HG03521 (cell line): ENCODE measurements at regions not wholly inside any gene's neighbourhood (a gene's known extent, or its start where the extent isn't known, plus 50 kb on each side); places are given as distances from the start of the nearest gene placed in this dataset.

Experiments
- ATAC-seq: cut with Tn5 transposase; IDR thresholded peaks from one replicate; pipeline ENCODE4 v1.9.1; 2021; ENCODE audit warnings: mild to moderate bottlenecking, moderate library complexity; ENCODE audit not compliant: unreplicated experiment

DNA sequence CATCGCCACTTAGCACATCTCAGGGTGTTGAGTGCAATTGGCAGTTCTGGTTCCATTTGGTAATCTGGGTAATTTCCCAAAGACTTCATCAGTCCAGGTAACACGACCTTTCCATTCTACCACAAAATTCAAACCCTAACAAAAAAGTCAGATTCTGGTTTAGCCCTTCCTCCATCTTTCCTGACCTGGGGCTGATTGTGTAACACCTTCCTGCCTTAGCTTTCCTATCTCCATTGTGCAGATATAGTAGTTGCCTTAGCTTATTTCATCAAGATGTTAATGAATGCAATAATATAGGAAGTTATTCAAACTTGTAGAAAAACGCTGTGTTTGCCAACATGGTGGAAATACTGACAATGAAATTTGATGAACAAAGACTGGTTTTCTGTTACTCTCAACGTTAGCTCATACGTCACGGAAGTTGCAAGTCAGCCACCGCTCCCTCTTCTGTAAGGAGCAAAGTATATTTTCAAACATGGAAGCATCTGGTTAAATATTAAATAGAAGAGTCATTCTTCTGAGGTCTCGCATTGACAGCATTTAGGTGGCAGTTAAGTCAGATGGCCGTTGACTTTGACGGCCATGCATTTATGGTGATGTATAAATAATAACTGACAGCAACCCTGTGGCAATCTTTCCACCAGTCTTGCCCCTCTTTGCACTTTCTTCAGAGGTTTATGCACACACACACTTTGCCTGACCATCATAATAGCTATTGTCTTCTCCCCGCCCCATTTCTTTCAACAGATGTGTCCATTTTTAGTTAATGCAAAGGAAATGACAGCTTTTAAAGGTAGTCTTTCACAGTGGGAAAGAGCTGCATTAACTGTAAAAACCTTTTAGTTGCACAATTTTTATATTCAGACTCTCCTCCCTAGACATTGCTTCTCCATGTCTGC, 205.1 kb upstream of the BMPER start:
- no peak for ATAC-seq

DNA sequence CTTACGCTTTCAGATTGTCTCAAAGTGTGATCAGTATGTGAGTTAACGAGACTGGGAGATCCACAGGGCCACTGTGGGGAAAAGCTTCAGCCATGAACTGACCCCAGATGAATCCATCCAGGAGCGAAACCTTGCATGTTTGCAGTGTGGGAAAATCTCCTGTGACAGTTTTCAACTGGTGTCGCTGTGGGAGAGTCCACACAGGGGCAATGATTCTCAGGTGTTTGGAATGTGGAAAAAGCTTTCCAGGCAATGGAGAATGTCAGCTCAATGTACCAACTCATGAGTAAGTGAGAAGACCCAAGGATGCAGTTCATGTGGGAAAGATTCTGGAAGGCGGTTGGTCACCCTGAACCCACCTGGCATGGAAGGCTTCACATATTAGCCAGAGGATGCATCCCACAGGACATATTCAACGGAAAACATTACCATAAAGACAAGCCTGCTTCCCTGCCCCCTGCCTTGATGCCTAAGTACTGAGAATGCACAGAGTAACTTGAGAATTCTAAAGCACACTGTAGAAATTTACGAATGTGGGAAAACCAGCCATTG, 204.1 kb upstream of the BMPER start:
- no peak for ATAC-seq

DNA sequence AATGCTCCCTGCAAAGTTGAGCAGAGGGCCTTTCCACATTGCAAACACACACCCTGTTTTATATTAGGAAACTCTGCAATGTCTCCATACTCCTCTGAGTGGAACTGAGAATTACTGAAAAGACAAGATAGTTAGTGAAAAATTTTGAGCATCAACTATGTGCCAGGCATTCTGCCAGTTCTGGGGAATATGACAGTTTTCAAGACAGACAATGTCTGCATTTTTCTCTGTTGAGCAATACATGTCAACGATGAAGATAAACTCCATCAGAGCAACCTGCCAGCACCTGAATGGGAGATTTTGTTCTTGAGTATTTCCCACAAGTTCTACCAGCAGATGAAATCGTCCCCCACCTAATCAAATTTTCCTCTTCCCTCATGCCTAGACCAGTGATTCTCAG, 203.4 kb upstream of the BMPER start:
- ATAC-seq: no peak

DNA sequence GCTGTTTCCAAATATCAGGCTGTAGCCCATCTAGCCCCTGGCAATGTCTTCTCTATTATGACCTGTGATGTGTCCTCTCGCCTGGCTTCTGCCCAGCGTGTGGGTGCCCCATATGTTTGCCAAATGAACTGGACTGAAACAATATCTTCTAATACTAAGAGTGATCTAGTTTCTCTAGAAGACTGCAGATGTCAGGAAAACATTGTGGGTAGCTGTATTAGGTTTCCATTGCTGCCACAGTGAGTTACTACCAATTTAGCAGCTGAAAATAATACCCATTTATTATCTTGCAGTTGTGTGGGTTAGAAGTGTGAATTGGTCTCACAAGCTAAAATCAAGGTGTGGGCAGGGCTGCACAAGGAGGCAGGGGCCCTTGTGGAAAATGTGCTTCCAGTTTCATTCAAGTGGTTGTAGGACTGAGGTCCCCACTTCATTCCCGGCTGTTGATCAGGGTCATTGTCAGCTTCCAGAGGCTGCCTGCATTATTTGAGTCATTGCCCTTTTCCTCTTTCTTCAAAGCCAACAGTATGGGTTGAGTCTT, 202.8 kb upstream of the BMPER start:
- ATAC-seq: no peak

DNA sequence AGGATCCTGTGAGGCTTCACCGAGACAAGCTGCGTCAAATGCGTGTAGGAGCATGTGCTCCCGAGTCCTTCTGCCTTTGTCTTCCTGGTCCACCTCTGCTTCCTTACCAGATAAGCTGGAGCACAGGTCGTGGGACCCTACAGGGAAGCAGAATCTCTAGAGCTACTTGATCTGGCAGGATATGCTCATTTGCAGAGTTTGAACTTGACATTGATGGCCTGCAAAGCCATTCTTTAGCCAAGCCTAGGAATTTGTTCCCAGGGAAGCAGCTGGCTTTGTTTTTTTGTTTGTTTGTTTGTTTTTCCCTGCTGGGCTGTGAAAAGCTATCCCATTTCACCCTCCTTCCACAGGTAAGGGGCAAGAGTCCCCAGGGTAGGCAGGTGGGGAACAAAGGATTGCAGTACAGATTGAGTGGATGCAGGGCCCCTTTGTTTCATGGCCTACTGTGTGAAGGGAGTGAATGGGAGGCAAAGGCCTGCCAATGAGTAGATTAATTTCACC, 200.0 kb upstream of the BMPER start:
- ATAC-seq: no peak

DNA sequence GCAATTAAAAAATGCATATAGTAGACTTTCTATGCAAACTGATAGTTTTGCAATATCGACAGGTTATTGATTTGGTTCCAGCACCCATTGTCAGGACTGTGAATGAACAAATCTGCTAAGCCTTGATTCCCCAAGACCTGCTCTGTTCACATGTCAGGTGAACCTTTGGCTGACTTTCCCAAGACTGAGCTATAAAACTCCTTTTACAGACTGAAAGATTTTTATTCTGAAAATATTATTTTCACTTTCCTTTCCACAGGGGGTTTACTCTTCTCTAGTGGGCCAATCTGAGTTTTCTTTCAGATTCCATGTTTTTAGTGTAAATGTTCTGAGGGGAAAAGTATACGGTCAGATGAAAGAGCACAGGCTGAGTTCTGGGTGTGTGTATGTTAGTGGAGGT, 199.2 kb upstream of the BMPER start:
- ATAC-seq: no peak

DNA sequence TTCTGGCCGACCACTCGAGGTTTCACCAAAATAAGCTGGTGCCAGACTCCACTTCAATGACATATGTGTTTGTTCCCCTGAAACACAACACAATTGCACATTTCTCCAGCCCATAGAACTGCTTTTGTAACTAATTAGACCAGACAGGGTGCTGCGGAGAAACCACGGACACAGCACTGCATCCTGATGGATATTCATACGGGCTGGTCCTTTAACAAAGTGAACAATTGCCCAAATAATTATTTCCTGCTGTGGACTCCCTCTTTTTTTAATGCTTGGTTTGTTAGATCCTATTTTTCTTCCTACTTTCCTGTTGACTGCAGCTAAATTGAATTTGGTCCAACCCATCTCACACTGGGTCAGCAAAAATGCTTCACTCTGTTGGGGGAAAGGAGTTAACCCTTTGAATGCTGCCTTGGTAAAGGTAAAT, 198.6 kb upstream of the BMPER start:
- no peak for ATAC-seq

DNA sequence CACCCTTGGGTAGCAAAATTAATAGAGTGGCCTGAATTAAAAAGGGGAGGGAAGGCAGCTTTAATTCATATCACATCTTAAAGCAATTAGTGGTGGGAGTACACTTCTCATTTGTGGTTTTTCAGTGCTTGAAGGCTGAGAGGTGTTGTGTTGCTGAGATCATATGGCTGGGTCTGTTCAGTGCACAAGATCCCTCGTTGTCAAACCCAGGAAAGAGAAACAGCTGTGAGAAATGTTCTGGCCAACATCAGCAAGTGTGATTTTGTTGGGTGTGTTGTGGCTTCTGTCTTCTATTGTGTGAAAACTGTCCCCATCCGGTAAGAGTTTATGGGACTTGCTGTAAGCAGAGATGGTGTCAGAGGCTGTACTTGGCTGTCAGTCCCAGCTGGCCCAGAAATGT, 197.9 kb upstream of the BMPER start:
- no peak for ATAC-seq

DNA sequence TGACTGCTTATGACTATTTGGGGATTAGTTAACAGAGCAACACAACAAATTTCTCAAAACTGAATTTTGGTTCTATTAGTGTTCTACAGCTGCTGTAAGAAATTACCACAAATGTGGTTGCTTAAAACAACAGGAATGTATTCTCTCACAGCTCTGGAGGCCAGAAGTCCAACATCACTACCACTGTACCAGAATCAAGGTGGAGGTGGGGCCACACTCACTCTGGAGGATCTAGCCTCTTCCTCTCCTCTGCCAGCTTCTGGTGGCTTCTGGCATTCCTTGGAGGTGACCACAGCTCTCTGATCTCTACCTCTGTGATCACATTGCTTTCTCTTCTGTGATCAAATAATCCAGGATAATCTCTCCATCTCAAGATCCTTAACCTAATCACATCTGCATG, 194.7 kb upstream of the BMPER start:
- ATAC-seq: no peak

DNA sequence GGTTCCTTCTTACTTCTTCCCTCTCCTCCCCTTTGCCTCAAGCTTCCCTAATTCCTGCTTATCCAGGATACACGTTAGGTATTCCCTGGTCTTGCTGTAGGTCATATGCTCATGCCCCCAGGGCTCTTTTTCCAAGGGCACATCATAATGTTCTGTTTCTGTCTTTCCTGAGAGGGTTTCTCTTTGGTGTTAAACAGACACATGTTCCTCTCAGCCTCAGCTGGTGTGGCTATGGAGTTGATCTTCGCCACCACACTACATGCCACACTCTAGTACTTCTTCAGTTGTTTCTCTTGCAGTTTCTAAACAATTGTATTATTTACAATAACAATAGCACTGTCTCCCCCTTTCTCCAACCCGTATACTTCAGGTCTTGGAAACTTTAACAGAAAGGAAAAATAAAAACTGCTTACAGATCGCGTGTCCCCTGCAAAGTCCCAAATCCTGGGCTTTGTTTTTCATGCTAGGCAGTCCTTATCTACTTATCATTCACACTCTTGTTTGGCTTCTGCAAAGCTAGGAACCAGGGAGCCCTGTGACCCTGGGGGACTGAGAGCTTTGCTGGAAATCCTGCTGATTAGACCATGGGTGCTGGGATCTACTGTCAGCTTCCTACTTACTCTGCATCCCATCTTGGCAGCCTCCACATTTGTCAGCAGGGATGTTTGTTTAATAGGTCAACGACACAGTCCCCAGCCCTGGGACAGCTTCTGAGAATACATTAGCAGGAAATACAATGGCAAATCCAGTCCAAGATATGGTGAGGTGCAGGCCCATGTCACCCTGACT, 193.9 kb upstream of the BMPER start:
- ATAC-seq: no peak

DNA sequence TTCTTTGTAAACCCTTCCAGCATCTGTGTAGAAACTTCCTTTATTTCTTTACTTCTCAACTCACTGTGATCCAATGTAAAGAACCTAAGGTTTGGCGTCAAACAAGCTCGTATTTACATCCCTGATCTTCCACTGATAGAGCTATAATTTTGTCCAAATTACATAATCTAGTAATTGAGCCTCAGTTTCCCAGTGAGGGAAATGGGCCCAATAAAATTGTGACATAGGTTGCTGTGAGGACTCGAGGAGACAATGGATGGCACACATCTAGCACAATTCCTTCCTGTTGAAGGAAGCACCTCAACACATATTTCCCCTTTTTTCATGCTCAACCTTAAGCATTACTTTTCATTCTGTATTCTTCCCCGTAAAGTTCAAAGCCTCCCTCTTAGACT, 193.3 kb upstream of the BMPER start:
- no peak for ATAC-seq

DNA sequence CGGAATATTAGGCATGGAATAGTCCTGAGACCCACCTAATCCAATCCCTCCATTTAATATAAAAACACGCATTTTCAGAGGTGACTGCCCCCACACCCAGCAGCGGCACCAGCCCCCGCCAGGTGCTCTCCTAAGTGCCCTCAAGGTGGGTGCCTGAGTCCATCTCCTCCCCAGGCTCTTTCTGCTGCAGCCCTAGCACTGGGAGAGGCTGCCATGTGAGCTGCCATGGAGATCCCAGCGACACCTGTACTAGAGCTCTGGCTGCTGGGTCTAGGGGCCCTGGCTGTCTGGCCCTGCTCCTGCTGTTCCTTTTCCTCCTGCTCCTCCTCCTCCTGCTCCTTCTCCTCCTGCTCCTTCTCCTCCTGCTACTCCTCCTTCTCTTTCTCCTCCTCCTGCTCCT, 191.1 kb upstream of the BMPER start:
- no peak for ATAC-seq

DNA sequence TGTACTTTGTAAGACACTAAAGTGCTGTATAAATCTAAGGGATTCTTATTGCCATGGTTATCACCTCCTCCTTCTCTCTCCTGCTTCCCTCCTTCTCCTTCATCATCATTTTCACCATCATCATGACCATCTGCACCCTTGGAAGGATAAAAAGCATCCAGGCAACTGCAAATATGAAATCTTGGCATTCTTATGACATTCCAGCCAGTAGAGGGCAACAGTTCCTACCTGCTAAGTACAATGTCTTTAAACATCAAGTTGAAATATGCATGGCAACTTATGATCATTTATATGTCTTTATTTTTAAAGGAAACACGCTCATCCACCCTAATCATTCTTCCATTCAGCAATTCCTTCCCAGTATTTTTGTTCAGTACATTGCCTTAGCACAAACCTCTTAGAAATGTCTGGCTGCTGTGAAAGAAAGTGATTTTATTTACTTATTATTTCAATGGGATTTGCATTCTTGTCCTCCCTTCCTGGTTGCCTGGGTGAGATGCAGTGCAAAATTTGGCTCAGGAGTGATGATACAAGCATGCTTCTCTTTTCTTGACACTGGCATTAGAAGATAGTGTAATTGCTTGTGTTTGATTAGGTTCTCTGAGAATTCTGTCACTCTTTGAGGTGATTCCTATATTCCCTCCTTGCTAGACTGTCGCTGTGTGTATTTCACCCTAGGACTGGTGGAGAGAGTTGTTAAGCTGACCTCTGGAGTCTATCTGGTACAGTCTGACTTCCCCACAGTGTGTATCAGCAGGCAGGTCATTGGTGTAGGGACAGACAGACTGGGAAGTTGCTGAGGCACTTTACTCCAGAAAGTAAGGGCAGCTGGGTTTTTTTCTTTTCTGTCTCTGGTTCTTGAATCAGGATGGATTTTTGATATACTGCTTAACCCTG, 188.5 kb upstream of the BMPER start:
- no peak for ATAC-seq

DNA sequence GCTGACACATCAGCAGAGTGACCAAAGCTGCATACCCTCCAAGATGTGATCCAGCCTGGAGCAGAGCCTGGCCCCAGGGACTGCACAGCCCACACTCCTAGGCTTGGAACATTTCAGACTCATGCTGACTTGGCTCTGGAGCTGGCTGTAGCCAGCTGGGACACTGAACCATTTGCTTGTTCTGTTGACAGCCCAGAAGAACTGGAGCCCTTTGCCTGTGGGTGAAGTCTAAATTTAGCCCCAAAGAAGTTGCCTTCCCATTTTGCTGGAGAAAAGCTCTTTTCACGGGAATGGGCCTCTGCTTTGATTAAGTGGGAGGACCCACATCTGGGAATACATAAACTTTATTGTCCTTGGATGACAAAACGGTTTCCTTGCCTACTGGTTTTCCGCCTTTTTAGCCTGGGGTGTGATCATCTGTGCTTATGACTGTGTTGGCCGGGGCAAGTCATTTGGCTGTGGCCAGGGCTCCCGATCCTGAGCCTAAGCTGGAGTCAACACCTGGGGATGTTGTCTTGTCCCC, 186.2 kb upstream of the BMPER start:
- ATAC-seq: no peak

DNA sequence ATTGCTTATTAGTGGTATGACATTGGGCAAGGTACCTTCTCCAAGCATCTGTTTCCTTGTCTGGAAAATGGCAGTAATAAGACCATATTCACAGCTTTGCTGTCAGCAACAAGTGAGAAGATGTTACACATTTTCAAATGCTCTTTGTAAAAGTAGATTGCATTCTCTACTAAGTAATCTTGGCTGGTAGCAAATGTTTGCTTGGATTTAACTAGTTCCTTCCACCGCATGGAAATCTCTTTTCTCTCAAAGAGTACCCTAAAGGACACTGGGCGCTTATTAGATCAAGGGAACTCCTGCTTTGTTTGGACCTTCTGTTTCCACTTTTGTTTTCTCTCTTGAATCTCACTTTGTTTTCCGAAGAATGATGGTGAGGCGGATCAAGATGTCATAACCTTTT, 185.2 kb upstream of the BMPER start:
- ATAC-seq: no peak

DNA sequence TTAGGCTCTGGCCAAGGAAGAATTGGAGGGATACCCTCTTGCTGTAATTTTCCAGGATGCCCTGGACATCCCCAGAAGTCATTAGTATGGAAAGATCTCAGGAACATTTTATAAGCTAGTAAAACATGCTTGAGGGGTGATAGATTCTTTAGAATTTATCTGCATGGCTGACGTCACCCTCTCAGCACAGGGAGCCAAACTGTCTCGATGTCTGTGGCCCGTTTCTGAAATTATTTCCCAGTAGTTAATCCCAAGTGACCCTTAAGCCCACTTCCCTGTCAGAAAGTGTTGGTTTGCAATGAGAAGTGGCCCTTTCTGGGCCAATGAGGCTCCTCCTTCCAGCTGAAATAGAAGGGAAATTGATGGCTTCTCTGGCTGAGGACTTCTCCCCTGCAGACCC, 184.5 kb upstream of the BMPER start:
- no peak for ATAC-seq

DNA sequence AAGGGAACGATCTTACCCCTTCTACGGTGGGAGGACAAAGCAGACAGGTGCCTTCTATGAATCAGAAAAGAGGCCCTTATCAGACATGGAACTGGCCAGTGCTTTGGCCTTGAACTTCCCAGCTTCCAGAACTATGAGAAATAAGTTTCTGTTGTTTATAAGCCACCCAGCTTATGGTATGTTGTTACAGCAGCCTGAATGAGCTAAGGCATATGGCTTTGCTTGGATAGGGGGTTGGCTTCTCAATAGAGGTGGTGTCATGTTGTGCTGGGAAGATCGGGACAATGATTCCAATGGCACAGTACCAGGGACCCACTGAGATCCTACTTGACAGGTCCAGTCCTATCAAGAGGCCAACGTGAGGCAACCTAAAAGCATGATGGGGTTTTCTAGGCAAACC, 183.4 kb upstream of the BMPER start:
- ATAC-seq: no peak

DNA sequence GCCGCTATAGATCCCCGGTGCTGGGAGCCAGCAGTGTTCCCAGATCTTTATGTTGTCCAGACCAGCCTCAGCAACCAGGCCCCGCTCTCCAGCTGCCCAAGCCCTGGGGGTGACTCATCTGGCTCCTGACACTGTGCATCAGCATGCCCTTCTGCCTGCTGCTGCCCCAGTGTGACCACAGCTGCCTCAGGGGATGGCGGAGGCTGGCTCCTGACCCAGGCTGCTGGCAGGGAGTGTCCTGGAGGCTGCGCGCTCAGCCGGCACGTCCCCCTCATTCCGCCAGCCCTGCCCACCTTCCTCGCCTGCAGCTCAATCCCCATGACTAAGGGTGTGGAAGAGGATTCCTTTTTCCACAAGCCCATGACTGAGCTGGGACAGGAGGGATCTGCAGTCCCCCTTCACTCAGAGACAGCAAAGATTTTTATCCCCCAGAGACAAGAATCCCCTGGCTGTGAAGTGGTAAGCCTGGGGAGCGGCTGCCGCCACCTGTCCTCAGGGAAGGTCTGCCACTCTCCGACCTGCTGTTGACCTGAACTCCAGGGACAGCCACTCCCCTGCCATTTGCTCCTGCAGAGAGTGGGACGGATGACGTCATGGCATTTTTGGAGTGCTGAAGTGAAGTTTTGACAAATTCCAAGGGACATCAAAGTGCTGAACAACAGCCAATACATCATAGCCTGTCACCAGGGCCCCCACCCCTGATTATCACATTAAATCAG, 182.8 kb upstream of the BMPER start:
- no peak for ATAC-seq

DNA sequence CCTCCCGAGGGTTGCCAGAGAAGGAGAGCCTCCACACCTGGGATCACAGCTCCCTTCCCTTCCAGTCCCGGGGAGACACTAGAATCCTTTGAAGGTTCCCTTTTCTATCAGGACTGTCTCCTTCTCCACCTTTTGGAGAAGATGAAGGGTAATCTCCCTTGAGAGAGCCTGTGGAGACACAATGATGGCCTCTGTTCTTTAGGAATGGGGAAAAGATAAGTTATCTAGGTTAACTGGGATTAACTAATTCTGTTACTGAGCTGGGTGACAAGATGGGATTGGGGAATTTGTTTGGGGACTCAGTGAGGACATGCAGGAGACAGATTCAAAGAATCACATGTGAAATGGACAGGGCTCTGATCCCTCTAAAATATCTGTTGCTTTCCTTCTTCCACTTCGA, 181.1 kb upstream of the BMPER start:
- no peak for ATAC-seq
